Limb (tissue), 2 donors: ENCODE measurements at regions not wholly inside any gene's neighbourhood (a gene's known extent, or its start where the extent isn't known, plus 50 kb on each side); places are given as distances from the start of the nearest gene placed in this dataset.

ENCODE experiments used
- DNase-seq, 2 donors: peaks; one replicate each; pipeline ENCODE4 v3.0.0-alpha.2; 2016; ENCODE audit errors: extremely low spot score in 2 of 2

GRCh38 chr20:39338469-39339376, 376.6 kb downstream of the DHX35 start:
- no peak for DNase-seq

DNA sequence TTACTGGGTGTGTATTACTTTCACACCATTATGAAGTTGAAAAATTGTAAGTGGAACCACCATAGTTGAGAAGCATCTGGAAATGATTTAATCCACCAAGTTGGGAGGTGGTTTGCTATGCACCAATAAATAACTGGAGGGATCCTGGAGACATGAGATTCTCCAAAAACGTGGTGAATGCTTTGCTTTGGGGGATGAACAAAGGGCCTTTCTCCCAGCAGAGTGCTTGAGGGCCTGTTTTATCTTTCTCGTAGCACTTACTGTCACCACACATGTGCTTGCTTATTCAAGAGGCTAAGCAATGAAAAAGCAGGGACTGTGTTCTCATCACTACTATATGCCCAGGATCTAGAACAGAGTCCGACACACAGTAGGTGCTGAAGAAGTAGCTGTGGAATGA, 371.1 kb downstream of the DHX35 start:
- DNase-seq: no peak

DNA sequence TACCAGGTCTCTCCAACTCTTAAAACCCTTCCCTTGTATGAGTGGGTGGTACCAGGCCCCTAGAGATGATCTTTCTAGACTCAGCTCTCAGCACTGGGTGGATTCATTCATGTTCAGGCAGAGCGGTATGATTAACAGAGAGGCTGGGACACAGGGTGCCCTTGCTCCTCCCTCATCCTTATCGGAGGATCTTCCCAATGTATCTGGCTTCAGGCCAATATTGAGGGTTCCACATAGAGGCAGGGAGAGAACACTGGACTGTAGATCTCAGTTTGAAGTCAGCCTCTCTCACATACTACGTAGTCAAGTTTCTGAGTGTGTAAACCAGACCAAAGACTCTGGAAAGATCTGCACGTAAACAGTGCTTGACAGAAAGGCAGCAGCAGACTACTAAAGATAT, 366.2 kb downstream of the DHX35 start:
- no peak for DNase-seq

GRCh38 chr20:39326050-39326449, 363.9 kb downstream of the DHX35 start:
- DNase-seq: no peak

GRCh38 chr20:39318911-39319310, 356.8 kb downstream of the DHX35 start:
- no peak for DNase-seq

DNA sequence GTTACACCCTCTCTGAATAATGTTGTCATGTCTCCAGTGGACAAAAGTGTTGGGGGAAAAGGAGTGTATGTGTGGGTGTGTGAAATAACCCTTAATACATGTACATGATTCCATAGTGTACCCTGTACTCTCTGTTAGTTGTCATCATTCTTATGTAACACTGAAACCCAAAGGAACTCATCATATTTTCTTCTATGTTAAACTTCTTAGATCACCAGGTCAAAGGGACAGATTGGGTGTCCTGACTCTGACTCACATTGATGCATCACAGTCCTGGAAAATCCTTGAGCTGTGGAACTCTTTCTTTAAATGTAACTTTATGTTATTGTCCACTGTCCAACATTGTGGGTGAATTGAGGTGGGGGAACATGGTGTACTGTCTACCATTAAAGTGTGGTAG, 350.5 kb downstream of the DHX35 start:
- no peak for DNase-seq

- DNase-seq: no peak
Measured at GRCh38 chr20:39311851-39312506, 349.8 kb downstream of the DHX35 start.

- DNase-seq: no peak
Measured at GRCh38 chr20:39310363-39310995, 348.3 kb downstream of the DHX35 start.

GRCh38 chr20:39309458-39309857, 347.3 kb downstream of the DHX35 start:
- DNase-seq: no peak

DNA sequence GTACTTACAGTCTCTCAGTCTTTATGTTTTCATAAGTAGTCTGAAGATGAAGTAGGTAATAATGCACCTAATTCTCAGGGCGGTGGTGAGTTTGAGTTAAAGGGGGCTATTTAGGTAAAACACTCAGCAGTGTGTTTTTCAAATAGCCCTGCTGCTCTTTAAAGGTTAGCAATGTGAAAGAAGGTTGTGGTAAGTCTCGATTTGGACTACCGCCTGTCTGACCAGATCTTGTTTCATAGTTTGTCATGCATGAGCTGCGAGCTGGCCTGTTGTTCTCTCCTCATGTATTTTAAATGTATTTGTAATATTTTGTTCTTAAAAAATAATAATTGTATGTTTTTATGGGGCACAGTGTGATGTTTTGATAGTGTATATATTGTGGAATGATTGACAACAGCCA, 340.2 kb downstream of the DHX35 start:
- no peak for DNase-seq

- no peak for DNase-seq
Measured at GRCh38 chr20:39299783-39300182, 337.6 kb downstream of the DHX35 start.

DNA sequence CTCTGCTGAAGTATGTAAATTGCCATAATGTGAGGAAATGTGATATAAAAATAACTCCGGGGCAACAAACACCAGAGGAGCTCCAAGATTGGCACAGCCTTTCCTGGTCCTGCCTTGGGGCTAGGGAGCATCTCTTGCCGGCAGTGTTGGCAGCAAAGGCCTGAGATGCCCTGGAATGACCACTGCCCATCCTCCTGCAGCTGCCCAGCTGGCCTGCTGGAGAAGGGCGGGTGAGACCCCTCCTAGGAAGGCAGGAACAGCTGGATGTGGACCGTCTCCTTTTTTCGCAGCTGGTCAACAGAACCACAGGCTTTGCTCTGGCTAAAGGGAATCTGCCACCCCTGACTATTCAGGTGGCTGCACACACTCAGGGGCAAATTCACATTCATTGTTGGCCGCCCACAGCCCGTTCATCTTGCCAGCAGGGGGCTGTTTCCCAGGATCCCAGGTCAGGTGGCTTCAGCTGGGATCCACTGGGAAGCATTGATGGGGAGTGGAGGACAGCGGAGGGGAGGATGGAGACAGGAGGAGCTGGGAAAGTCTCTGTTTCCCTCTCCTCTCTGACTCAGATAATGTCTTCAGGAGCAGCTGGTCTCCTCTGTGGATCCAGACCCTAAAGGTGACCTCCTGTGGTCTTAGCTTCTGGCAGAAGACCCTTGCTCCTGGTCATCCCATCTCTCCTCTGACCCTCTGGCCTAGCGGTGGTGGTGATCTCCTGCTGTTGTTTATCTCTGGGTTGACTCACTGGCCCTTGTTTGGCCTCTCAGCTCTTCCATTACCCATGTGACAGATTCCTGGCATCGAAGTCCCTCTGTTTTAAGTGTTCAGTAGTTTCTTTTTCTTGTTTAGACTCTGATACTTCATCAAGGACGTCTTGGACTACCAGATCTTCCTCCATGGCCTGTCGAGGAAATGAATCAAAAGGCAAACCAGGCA, 336.7 kb downstream of the DHX35 start:
- no peak for DNase-seq

- DNase-seq: no peak
Measured at GRCh38 chr20:39298121-39298520, 336.0 kb downstream of the DHX35 start.

- DNase-seq: no peak
Measured at GRCh38 chr20:39295301-39295700, 333.2 kb downstream of the DHX35 start.

- DNase-seq: no peak
Measured at GRCh38 chr20:39294137-39294725, 332.1 kb downstream of the DHX35 start.

- DNase-seq: no peak
Measured at GRCh38 chr20:39292193-39292736, 330.1 kb downstream of the DHX35 start.

DNA sequence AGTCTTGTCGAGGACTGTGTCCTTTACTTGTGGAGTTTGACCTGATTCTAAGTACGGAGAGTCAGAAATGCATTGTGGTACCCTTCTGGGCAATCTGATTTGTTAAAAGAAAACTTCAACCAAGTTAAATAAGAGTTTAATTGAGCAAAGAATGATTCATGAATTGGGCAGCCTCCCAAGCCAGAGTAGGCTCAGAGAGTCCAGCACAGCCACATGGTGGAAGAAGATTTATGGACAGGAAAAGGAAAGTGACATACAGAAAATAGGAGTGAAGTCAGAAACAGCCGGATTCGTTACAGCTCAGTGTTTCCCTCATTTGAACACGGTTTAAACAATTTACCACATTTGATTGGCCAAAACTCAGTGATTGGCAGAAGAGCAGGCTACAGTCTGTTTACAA, 329.2 kb downstream of the DHX35 start:
- peak in 1 of 2 donors; percentile 15 for DNase-seq

- DNase-seq: no peak
Measured at GRCh38 chr20:39290575-39290974, 328.4 kb downstream of the DHX35 start.

DNA sequence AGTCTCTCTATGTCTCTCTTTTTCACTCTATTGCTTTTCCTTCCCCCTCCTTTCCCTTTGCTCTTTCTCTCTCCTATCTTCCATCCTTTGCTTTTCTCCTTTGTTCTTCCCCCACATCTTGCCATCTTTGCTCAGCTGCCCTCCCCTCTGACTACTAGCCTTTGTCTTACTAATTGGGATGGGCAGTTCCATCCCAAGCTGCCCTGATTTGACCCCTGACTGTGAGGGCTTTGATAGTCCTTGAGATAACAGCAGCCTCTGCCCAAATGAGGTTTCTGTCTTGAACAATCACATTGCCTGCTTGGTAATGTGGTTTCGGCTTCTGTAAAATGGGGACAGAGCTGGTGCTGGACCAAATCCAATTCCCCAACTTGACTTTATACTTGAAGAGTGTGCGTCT, 327.7 kb downstream of the DHX35 start:
- DNase-seq: no peak

- DNase-seq: no peak
Measured at GRCh38 chr20:39289316-39289715, 327.2 kb downstream of the DHX35 start.

DNA sequence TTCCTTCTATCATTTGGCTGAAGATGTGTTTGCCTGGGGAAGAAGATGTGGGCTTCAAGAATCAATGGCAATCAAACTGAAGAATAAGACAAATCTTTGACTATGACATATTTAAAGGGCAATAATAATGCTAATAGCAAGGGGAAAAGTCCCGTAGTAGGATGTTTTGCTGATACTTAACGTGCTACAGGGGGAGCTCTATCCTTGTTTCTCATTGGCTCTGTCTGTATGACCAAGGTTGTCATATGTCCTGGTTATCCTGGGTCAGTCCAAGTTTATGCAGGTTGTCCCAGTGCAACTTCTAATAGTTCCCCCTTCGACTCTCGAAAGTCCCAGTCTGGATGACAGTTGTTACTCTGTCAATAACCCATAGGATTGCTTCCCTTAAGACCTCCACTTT, 321.3 kb downstream of the DHX35 start:
- DNase-seq: no peak
